Liver (tissue), 8 donors: ENCODE measurements at regions not wholly inside any gene's neighbourhood (a gene's known extent, or its start where the extent isn't known, plus 50 kb on each side); places are given as distances from the start of the nearest gene placed in this dataset.

Experiments
- DNase-seq: peaks from one replicate; pipeline ENCODE4 v3.0.0-alpha.2; 2017; ENCODE audit warnings: low spot score
- H3K27ac ChIP-seq, 2 donors: one replicate each; pipeline ENCODE4 v1.7.0; 2013; ENCODE audit warnings: inconsistent platforms in 2 of 2, low read length in 2 of 2, control low read depth in 1 of 2, low read depth in 1 of 2, mild to moderate bottlenecking in 1 of 2
- H3K27me3 ChIP-seq, 4 donors: one replicate each; pipeline versions ENCODE4 v1.6.1 to v1.7.0; 2013; ENCODE audit warnings: low read length in 3 of 4, inconsistent platforms in 1 of 4, mild to moderate bottlenecking in 1 of 4, moderate library complexity in 1 of 4; ENCODE audit not compliant: control insufficient read depth in 4 of 4, insufficient read depth in 4 of 4
- H3K36me3 ChIP-seq, 4 donors: one replicate each; pipeline versions ENCODE4 v1.6.1 to v1.7.0; 2013; ENCODE audit warnings: low read length in 3 of 4, mild to moderate bottlenecking in 3 of 4, low read depth in 1 of 4, moderate library complexity in 1 of 4; ENCODE audit not compliant: control insufficient read depth in 4 of 4, insufficient read depth in 3 of 4
- H3K4me1 ChIP-seq, 4 donors: one replicate each; pipeline versions ENCODE4 v1.6.1 to v1.7.0; 2013; ENCODE audit warnings: low read length in 3 of 4, mild to moderate bottlenecking in 3 of 4, moderate library complexity in 1 of 4; ENCODE audit not compliant: control insufficient read depth in 4 of 4, insufficient read depth in 4 of 4
- H3K4me3 ChIP-seq, 3 donors: one replicate each; pipeline versions ENCODE4 v1.6.1 to v1.7.0; 2013; ENCODE audit warnings: low read length in 3 of 3, control low read depth in 1 of 3, low read depth in 1 of 3, mild to moderate bottlenecking in 1 of 3
- H3K9ac ChIP-seq, 2 donors: one replicate each; pipeline ENCODE4 v1.7.0; 2013; ENCODE audit warnings: low read length in 2 of 2, mild to moderate bottlenecking in 2 of 2, moderate library complexity in 2 of 2, control low read depth in 1 of 2, low read depth in 1 of 2
- H3K9me3 ChIP-seq, 4 donors: one replicate each; pipeline versions ENCODE4 v1.6.1 to v1.7.0; 2013; ENCODE audit warnings: low read length in 3 of 4; ENCODE audit not compliant: control insufficient read depth in 4 of 4
- ATF3 ChIP-seq: IDR thresholded peaks from 2 replicates; pipeline ENCODE4 v1.6.1; 2016; ENCODE audit warnings: antibody characterized with exemption
- CTCF ChIP-seq: fragments of 150-350 bp; IDR thresholded peaks from 2 replicates; pipeline ENCODE4 v1.5.1; 2017; ENCODE audit warnings: improper control_type of control experiment, low read depth, low read length; ENCODE audit not compliant: missing input control
- EGR1 ChIP-seq, 2 donors: IDR thresholded peaks; 2 replicates each; pipeline ENCODE4 v1.6.1; 2016 to 2018; ENCODE audit warnings: antibody characterized with exemption in 2 of 2, low read depth in 2 of 2
- FOXA1 ChIP-seq: IDR thresholded peaks from 2 replicates; pipeline ENCODE4 v1.6.1; 2016; ENCODE audit warnings: antibody characterized with exemption
- FOXA2 ChIP-seq: IDR thresholded peaks from 2 replicates; pipeline ENCODE4 v1.6.1; 2016; ENCODE audit warnings: antibody characterized with exemption
- GABPA ChIP-seq, 2 donors: IDR thresholded peaks in 1 of 2; conservative IDR thresholded peaks in 1 of 2; 2 replicates each; pipeline ENCODE4 v1.6.1; 2016; ENCODE audit warnings: antibody characterized with exemption in 2 of 2, mild to moderate bottlenecking in 1 of 2, moderate library complexity in 1 of 2
- HNF4A ChIP-seq, 2 donors: conservative IDR thresholded peaks; 2 replicates each; pipeline ENCODE4 v1.6.1; 2016; ENCODE audit warnings: antibody characterized with exemption in 2 of 2, mild to moderate bottlenecking in 2 of 2
- HNF4G ChIP-seq: IDR thresholded peaks from 2 replicates; pipeline ENCODE4 v1.6.1; 2016; ENCODE audit warnings: antibody characterized with exemption
- JUND ChIP-seq, 2 donors: IDR thresholded peaks; 2 replicates each; pipeline ENCODE4 v1.6.1; 2016; ENCODE audit warnings: antibody characterized with exemption in 2 of 2
- NR2F2 ChIP-seq: IDR thresholded peaks from 2 replicates; pipeline ENCODE4 v1.6.1; 2016; ENCODE audit warnings: antibody characterized with exemption
- RAD21 ChIP-seq, 2 donors: IDR thresholded peaks; 2 replicates each; pipeline ENCODE4 v1.6.1; 2016; ENCODE audit warnings: antibody characterized with exemption in 2 of 2, mild to moderate bottlenecking in 2 of 2
- REST ChIP-seq: IDR thresholded peaks from 2 replicates; pipeline ENCODE4 v1.6.1; 2016; ENCODE audit warnings: antibody characterized with exemption, mild to moderate bottlenecking
- RXRA ChIP-seq, 2 donors: IDR thresholded peaks; 2 replicates each; pipeline ENCODE4 v1.6.1; 2017 to 2018; ENCODE audit warnings: antibody characterized with exemption in 2 of 2, mild to moderate bottlenecking in 1 of 2
- TAF1 ChIP-seq: conservative IDR thresholded peaks from 2 replicates; pipeline ENCODE4 v1.6.1; 2016; ENCODE audit warnings: antibody characterized with exemption, mild to moderate bottlenecking
- YY1 ChIP-seq: IDR thresholded peaks from 2 replicates; pipeline ENCODE4 v1.6.1; 2016; ENCODE audit warnings: antibody characterized with exemption, mild to moderate bottlenecking
- WGBS: extraction: QIAGEN DNeasy Blood & Tissue Kit; methylation state at CpG from one replicate; pipeline ENCODE4 v1.1.7; 2013; 5-methylcytosine and 5-hydroxymethylcytosine counted together
- donor health status: healthy.
- donor health status: healthy.
- donor health status: healthy.
- donor health status: healthy.
- donor health status: healthy.

GRCh38 chr19:30817965-30818567 is 445.9 kb downstream of the ZNF536 start:
- Histone ChIP-seq H3K9ac (no peak overlapping the region), H3K4me1 (no peaks in the 10 kb centered on the region), H3K4me3 (no peak overlapping the region), H3K27ac (no peak overlapping the region), H3K36me3 (no peaks in the 10 kb centered on the region), H3K27me3 (peaks cover 0 to 2% (median 0%) of the 10 kb centered on the region in 4 donors), H3K9me3 (no peaks in the 10 kb centered on the region)
- WGBS: 47% methylated on average over 3 of the region's 3 CpGs
- no peak for TF ChIP-seq FOXA2
- peak; percentile 66 to 69 for TF ChIP-seq HNF4A (conservative IDR thresholded peaks at IDR 0.05)
- peak in 1 of 2 donors; percentile 7 for TF ChIP-seq RXRA (IDR thresholded peaks at IDR 0.05)
- DNase-seq: no peak

GRCh38 chr19:30817197-30817596 is 445.0 kb downstream of the ZNF536 start:
- Histone ChIP-seq H3K27ac (no peak overlapping the region), H3K9me3 (no peaks in the 10 kb centered on the region), H3K9ac (no peak overlapping the region), H3K27me3 (peaks cover 0 to 2% (median 0%) of the 10 kb centered on the region in 4 donors), H3K4me1 (no peaks in the 10 kb centered on the region), H3K36me3 (no peaks in the 10 kb centered on the region), H3K4me3 (no peak overlapping the region)
- no peak for TF ChIP-seq GABPA (IDR thresholded peaks at IDR 0.05 in 1 of 2, conservative IDR thresholded peaks at IDR 0.05 in 1 of 2)
- TF ChIP-seq ATF3: no peak
- TF ChIP-seq YY1: no peak
- TF ChIP-seq TAF1: no peak
- TF ChIP-seq HNF4A (conservative IDR thresholded peaks at IDR 0.05): no peak
- TF ChIP-seq NR2F2: no peak
- no peak for TF ChIP-seq RAD21 (IDR thresholded peaks at IDR 0.05)
- TF ChIP-seq REST: no peak
- no peak for TF ChIP-seq JUND (IDR thresholded peaks at IDR 0.05)
- TF ChIP-seq EGR1 (IDR thresholded peaks at IDR 0.05; ENCODE audit: low read depth in 2 of 2): no peak
- TF ChIP-seq HNF4G: no peak
- TF ChIP-seq CTCF: no peak
- TF ChIP-seq FOXA1: no peak
- 93% methylated on average over 12 of the region's 12 CpGs for WGBS
- DNase-seq: no peak
